ENCODE measurements at regions not wholly inside any gene's neighbourhood (a gene's known extent, or its start where the extent isn't known, plus 50 kb on each side); places are given as distances from the start of the nearest gene placed in this dataset.

DNA sequence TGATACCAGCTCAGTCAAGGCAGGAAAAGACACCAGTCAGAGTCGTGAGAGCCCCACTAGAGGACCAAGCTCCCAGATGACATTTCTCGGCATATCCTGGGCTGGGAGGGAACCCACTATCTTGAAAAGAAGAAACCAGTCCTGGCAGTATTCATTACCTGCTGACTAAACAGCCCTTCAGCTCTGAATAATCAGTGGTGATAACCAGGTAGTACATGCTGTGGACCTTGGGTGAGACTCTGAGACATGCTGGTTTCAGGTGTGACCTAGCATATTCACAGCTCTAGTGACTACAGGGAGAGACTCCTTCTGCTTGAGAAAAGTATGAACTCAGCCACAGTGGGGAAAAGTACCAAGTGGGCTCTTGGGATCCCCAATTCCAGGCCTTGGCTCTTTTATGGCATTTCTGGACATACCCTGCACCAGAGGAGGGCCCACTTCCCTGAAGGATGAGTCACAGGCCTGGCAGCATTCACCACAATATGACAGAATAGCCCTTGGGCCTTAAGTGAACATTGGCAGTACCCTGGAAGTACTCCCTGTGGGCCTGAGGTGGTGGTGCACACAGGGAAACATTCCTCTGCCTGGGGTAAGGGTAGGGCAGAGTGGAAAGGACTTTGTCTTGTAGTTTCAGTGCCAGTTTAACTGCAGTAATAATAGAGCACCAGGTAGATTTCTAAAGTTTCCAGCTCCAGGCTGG lies 82.6 kb upstream of the SLC38A4 start:
- peaks cover 0 to 5% of the 10 kb centered on the region in 2 experiments; a peak in 3 of 5 replicates for H3K9me3 Mint-ChIP-seq
- H3K4me1 Mint-ChIP-seq, result peaks cover 0 to 3% of the 10 kb centered on the region in 2 experiments; a peak in 1 of 4 replicates
- H4K8ac ChIP-seq (replicated peaks; ENCODE audit: insufficient read length, low read depth, low read length), result no peak overlapping the region
- peaks cover 0 to 4% (median 0%) of the 10 kb centered on the region in 3 experiments; a peak in 1 of 7 replicates for H3K36me3 Mint-ChIP-seq (ENCODE audit: insufficient read depth in 1 of 3, low read depth in 3 of 3)
- H3K18ac ChIP-seq (ENCODE audit: insufficient read length, low read depth, low read length), result no peak overlapping the region
- H3T11ph ChIP-seq (ENCODE audit: low read length), result no peak overlapping the region
- H3K9me3 ChIP-seq (ENCODE audit: control insufficient read depth, low read depth, low read length), result no peaks in the 10 kb centered on the region
- no peaks in the 10 kb centered on the region for H3K23me2 ChIP-seq (ENCODE audit: insufficient read length, low read depth, low read length, poor library complexity, severe bottlenecking)
- no peak overlapping the region for H2BK120ac ChIP-seq (ENCODE audit: low read depth, low read length, poor library complexity, severe bottlenecking)
- H3K79me2 ChIP-seq (ENCODE audit: insufficient read depth, low read length), result no peaks in the 10 kb centered on the region
- H4K20me1 ChIP-seq (ENCODE audit: control insufficient read depth, insufficient read depth, insufficient read length), result no peaks in the 10 kb centered on the region
- H3K9ac ChIP-seq (ENCODE audit: extremely low read depth, insufficient read length, low read length), result no peak overlapping the region
- no peak overlapping the region for H3K23ac ChIP-seq (ENCODE audit: insufficient read length, low read depth, low read length)
- H2BK5ac ChIP-seq (ENCODE audit: insufficient read length, low read length), result no peak overlapping the region
- no peaks in the 10 kb centered on the region for H3K27me3 ChIP-seq (ENCODE audit: insufficient read depth, low read length)
- no peak overlapping the region for H4K91ac ChIP-seq (ENCODE audit: insufficient read length, low read depth, low read length)
- H3K4me1 ChIP-seq (ENCODE audit: insufficient read depth, low read length), result no peaks in the 10 kb centered on the region
- no peak overlapping the region for H4K5ac ChIP-seq (ENCODE audit: insufficient read length, low read depth, low read length)
- H3K14ac ChIP-seq (ENCODE audit: insufficient read depth, low read length), result no peak overlapping the region
- no peak for DNase-seq
- no peak overlapping the region for H3K4ac ChIP-seq (ENCODE audit: low read depth, low read length)
- no peak overlapping the region for H3K56ac ChIP-seq (ENCODE audit: insufficient read length, low read depth, low read length)
- H3K4me2 ChIP-seq (ENCODE audit: insufficient read depth, insufficient read length, low read length), result no peak overlapping the region
- H3K27ac ChIP-seq (ENCODE audit: insufficient read length, low read depth, low read length), result no peak overlapping the region
- H3K27me3 Mint-ChIP-seq (ENCODE audit: low read depth), result no peaks in the 10 kb centered on the region
- no CpG with 5 or more reads among the region's 2 CpGs for WGBS (ENCODE audit: extremely low coverage, insufficient read length, low lambda C conversion rate)
- no peak overlapping the region for H3K4me3 Mint-ChIP-seq
- no peak overlapping the region for H2BK15ac ChIP-seq (ENCODE audit: low read depth, low read length)
- H2BK20ac ChIP-seq (ENCODE audit: low read depth, low read length, poor library complexity, severe bottlenecking), result no peak overlapping the region
- no peak overlapping the region for H2AFZ ChIP-seq (ENCODE audit: low read length)
- TF ChIP-seq, protein P1, sequence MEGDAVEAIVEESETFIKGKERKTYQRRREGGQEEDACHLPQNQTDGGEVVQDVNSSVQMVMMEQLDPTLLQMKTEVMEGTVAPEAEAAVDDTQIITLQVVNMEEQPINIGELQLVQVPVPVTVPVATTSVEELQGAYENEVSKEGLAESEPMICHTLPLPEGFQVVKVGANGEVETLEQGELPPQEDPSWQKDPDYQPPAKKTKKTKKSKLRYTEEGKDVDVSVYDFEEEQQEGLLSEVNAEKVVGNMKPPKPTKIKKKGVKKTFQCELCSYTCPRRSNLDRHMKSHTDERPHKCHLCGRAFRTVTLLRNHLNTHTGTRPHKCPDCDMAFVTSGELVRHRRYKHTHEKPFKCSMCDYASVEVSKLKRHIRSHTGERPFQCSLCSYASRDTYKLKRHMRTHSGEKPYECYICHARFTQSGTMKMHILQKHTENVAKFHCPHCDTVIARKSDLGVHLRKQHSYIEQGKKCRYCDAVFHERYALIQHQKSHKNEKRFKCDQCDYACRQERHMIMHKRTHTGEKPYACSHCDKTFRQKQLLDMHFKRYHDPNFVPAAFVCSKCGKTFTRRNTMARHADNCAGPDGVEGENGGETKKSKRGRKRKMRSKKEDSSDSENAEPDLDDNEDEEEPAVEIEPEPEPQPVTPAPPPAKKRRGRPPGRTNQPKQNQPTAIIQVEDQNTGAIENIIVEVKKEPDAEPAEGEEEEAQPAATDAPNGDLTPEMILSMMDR (conservative IDR thresholded peaks at IDR 0.05), result no peak
- no peak overlapping the region for H2BK12ac ChIP-seq (ENCODE audit: insufficient read length, low read depth, low read length)
- no peak overlapping the region for H2AK5ac ChIP-seq (ENCODE audit: insufficient read length, low read length)
- H3K27ac Mint-ChIP-seq, result no peak overlapping the region; a peak in 1 of 7 replicates
- no peaks in the 10 kb centered on the region for H3K79me1 ChIP-seq (ENCODE audit: insufficient read depth, low read depth, low read length, poor library complexity, severe bottlenecking)

All from H9 (cell line).